ENCODE measurements at regions not wholly inside any gene's neighbourhood (a gene's known extent, or its start where the extent isn't known, plus 50 kb on each side); places are given as distances from the start of the nearest gene placed in this dataset.

DNA sequence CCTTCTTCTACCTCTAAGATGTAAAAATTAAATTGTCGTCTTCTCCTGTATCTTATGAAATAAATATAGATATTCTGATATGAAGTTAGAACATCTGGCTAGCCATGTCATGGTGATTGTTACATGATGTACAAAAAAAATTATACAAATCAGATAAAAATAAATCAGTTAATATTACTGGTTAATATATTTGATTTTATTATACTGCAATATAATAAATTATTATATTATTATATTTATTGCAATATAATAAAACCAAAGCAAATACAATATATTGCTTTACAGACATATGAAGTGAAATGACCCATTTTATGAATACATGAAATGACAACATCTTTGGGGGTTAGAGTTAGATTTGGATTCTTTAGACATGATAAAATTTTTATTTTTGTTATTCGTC lies 72.3 kb upstream of the NAALADL2 start:
- no peak for DNase-seq

DNA sequence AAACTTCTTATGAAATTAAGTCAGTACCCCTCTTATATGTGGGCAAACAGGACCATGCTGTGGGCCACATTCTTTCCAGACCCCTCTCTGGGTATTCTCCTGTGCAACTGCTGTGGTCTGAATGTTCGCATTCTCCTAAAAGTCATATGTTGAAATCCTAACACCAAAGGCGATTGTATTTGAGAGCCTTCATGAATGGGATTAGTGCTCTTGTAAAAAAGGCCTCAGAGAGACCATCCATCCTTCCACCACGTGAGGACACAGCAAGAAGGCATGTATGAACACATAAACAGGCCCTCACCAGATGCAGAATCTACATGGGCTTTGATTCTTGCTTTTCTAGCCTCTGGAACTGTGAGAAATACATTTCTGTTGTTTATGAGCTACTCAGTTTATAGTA lies 68.0 kb upstream of the NAALADL2 start:
- DNase-seq = no peak

DNA sequence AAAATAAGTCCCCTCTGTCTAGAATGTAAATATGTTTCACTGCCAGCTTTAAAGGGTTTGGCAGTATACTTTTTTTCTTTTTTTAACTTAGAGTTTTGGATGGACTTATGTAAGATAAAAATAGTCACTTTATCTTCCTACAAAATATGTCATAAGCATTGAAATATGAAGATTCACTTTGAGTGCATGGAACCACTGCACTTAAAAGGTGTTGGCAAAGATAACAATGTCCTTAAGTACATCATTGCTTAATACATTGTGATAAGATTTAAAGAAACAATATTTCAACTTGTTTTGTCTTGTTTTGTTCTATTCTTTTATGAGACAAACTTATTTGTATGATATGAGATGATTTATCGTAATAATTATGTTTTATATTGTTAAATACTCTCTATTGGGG lies 66.3 kb upstream of the NAALADL2 start:
- no peak for DNase-seq

Data from COR-L47 (cell line).